Fibroblast of mammary gland (primary cell): ENCODE measurements at regions not wholly inside any gene's neighbourhood (a gene's known extent, or its start where the extent isn't known, plus 50 kb on each side); places are given as distances from the start of the nearest gene placed in this dataset.

Experiments
- DNase-seq: peaks from one replicate; pipeline ENCODE4 v3.0.0-alpha.2; 2010; ENCODE audit warnings: low read depth
- H3K4me3 ChIP-seq: 2 replicates; pipeline ENCODE4 v1.5.1; 2011; ENCODE audit warnings: low read depth, mild to moderate bottlenecking, low read length, moderate library complexity; ENCODE audit not compliant: control insufficient read depth
- CTCF ChIP-seq: conservative IDR thresholded peaks from 2 replicates; pipeline ENCODE4 v1.5.1; 2011; ENCODE audit warnings: low read depth, low read length, inconsistent platforms; ENCODE audit not compliant: control insufficient read depth, insufficient read depth

GRCh38 chr2:144963031-144963430 lies 443.1 kb upstream of the ZEB2 start:
- TF ChIP-seq CTCF, result no peak
- DNase-seq, result no peak
- H3K4me3 ChIP-seq, result no peak overlapping the region

GRCh38 chr2:144959416-144959815 lies 439.5 kb upstream of the ZEB2 start:
- no peak for DNase-seq
- TF ChIP-seq CTCF, result no peak
- H3K4me3 ChIP-seq, result no peak overlapping the region

- peak; percentile 97 for DNase-seq
- TF ChIP-seq CTCF, result no peak
- no peak overlapping the region for H3K4me3 ChIP-seq
Observed at GRCh38 chr2:144950899-144951560, 431.1 kb upstream of the ZEB2 start.

- no peak overlapping the region for H3K4me3 ChIP-seq
- TF ChIP-seq CTCF, result no peak
- no peak for DNase-seq
Observed at GRCh38 chr2:144948205-144948855, 428.4 kb upstream of the ZEB2 start.

GRCh38 chr2:144947709-144948037 lies 427.8 kb upstream of the ZEB2 start:
- TF ChIP-seq CTCF, result no peak
- no peak overlapping the region for H3K4me3 ChIP-seq

GRCh38 chr2:144946263-144946662 lies 426.3 kb upstream of the ZEB2 start:
- TF ChIP-seq CTCF, result no peak
- DNase-seq, result peak; percentile 25
- no peak overlapping the region for H3K4me3 ChIP-seq

More at GRCh38 chr2:144947709-144948037, 427.8 kb upstream of the ZEB2 start:
- no peak for DNase-seq
